Transverse colon (tissue), 3 donors: ENCODE measurements at regions not wholly inside any gene's neighbourhood (a gene's known extent, or its start where the extent isn't known, plus 50 kb on each side); places are given as distances from the start of the nearest gene placed in this dataset.

Source experiments
- EP300 ChIP-seq: sonication (generic); formaldehyde crosslinking; IDR thresholded peaks from one replicate; pipeline ENCODE4 v1.6.1; 2017; ENCODE audit warnings: antibody characterized with exemption, low read depth
- POLR2A ChIP-seq: fragments of 450-650 bp; IDR thresholded peaks from one replicate; pipeline ENCODE4 v1.6.1; 2016; ENCODE audit warnings: antibody characterized with exemption, mild to moderate bottlenecking, moderate library complexity
- TF ChIP-seq, protein P1 (sequence below), 5 experiments: fragments of 200-600 bp in 3 of 5; fragments of 450-650 bp in 2 of 5; sonication (generic) in 3 of 5; IDR thresholded peaks; 1 replicate in 2 of 5; 2 replicates in 3 of 5; pipeline ENCODE4 v1.5.1; 2016 to 2017; ENCODE audit warnings: antibody characterized with exemption in 5 of 5, inconsistent platforms in 3 of 5, mild to moderate bottlenecking in 2 of 5, moderate library complexity in 1 of 5

DNA sequence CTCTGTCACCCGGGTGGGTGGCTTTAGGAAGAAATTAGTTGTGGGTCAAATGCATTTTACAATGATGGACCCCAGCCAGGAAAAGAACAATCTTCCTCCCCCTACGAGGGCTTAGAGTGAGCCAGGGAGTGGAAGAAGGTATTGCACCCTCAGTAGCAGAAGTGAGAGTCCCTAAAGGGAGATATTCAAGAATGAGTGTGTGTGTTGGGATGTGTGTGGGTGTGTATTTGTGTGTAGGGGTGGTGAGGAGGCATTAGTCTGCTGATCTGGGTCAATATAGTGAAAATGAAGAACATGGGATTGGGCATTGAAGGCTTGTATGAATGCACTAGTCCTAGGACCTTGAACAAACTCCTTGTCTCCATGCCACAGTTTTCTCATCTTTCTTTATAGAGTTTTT is 85.2 kb upstream of the RUNX1 start:
- TF ChIP-seq, protein P1, sequence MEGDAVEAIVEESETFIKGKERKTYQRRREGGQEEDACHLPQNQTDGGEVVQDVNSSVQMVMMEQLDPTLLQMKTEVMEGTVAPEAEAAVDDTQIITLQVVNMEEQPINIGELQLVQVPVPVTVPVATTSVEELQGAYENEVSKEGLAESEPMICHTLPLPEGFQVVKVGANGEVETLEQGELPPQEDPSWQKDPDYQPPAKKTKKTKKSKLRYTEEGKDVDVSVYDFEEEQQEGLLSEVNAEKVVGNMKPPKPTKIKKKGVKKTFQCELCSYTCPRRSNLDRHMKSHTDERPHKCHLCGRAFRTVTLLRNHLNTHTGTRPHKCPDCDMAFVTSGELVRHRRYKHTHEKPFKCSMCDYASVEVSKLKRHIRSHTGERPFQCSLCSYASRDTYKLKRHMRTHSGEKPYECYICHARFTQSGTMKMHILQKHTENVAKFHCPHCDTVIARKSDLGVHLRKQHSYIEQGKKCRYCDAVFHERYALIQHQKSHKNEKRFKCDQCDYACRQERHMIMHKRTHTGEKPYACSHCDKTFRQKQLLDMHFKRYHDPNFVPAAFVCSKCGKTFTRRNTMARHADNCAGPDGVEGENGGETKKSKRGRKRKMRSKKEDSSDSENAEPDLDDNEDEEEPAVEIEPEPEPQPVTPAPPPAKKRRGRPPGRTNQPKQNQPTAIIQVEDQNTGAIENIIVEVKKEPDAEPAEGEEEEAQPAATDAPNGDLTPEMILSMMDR (IDR thresholded peaks at IDR 0.05) = no peak
- no peak for TF ChIP-seq POLR2A
- TF ChIP-seq EP300 = no peak
